GM23338 (cell line): ENCODE measurements at regions not wholly inside any gene's neighbourhood (a gene's known extent, or its start where the extent isn't known, plus 50 kb on each side); places are given as distances from the start of the nearest gene placed in this dataset.

Experiments
- ATAC-seq: fragments of 200-7000 bp; cut with Tn5 transposase; 3 replicates; pipeline ENCODE4 v1.9.1; 2020
- DNase-seq: peaks from one replicate; pipeline ENCODE4 v3.0.0-alpha.2; 2015; ENCODE audit warnings: low spot score
- H2AFZ ChIP-seq: fragments of 200-600 bp; sonication (generic); 2 replicates; pipeline ENCODE4 v1.8.0; 2016; ENCODE audit warnings: antibody characterized with exemption, mild to moderate bottlenecking, moderate library complexity
- H3F3A ChIP-seq: fragments of 200-600 bp; sonication (generic); replicated peaks from 2 replicates; pipeline ENCODE4 v1.8.0; 2017; ENCODE audit warnings: antibody characterized with exemption, mixed run types, low read depth
- H3K27ac ChIP-seq: fragments of 200-600 bp; sonication (generic); 2 replicates; pipeline ENCODE4 v1.6.1; 2016; ENCODE audit warnings: low read depth
- H3K27me3 ChIP-seq: fragments of 200-600 bp; sonication (generic); 2 replicates; pipeline ENCODE4 v1.8.0; 2016; ENCODE audit warnings: mild to moderate bottlenecking, mixed run types, moderate library complexity; ENCODE audit not compliant: insufficient read depth
- H3K36me3 ChIP-seq: fragments of 200-600 bp; sonication (generic); 2 replicates; pipeline ENCODE4 v1.8.0; 2016; ENCODE audit warnings: mild to moderate bottlenecking; ENCODE audit not compliant: insufficient read depth
- H3K4me1 ChIP-seq: fragments of 200-600 bp; sonication (generic); 2 replicates; pipeline ENCODE4 v1.8.0; 2016; ENCODE audit warnings: mild to moderate bottlenecking, moderate library complexity; ENCODE audit not compliant: insufficient read depth
- H3K4me2 ChIP-seq: fragments of 200-600 bp; sonication (generic); 2 replicates; pipeline ENCODE4 v1.7.1; 2017; ENCODE audit warnings: mixed run types
- H3K4me3 ChIP-seq: fragments of 200-600 bp; sonication (generic); 2 replicates; pipeline ENCODE4 v1.6.1; 2016; ENCODE audit warnings: mixed run types
- H3K79me2 ChIP-seq: fragments of 200-600 bp; sonication (generic); replicated peaks from 2 replicates; pipeline ENCODE4 v1.8.0; 2017; ENCODE audit warnings: mild to moderate bottlenecking; ENCODE audit not compliant: insufficient read depth
- H3K9me2 ChIP-seq: fragments of 200-600 bp; sonication (generic); 2 replicates; pipeline ENCODE4 v1.8.0; 2017; ENCODE audit not compliant: insufficient read depth
- H4K20me1 ChIP-seq: fragments of 200-600 bp; sonication (generic); replicated peaks from 2 replicates; pipeline ENCODE4 v1.8.0; 2017; ENCODE audit warnings: mild to moderate bottlenecking; ENCODE audit not compliant: insufficient read depth
- H3K27ac Mint-ChIP-seq: 2 replicates; pipeline ENCODE4 v1.8.0; 2020; ENCODE audit warnings: inconsistent platforms, mild to moderate bottlenecking, moderate library complexity, mixed read lengths
- H3K27me3 Mint-ChIP-seq: 3 replicates; pipeline ENCODE4 v1.8.0; 2022; ENCODE audit warnings: low read depth, mild to moderate bottlenecking, moderate library complexity, mixed read lengths, inconsistent platforms; ENCODE audit not compliant: insufficient read depth, poor library complexity
- H3K36me3 Mint-ChIP-seq: 3 replicates; pipeline ENCODE4 v1.8.0; 2021; ENCODE audit warnings: low read depth, mild to moderate bottlenecking, inconsistent platforms, moderate library complexity, mixed read lengths
- H3K4me1 Mint-ChIP-seq: 3 replicates; pipeline ENCODE4 v1.8.0; 2020; ENCODE audit warnings: mild to moderate bottlenecking, inconsistent platforms, mixed read lengths
- H3K4me3 Mint-ChIP-seq: 3 replicates; pipeline ENCODE4 v1.8.0; 2021; ENCODE audit warnings: moderate library complexity, mild to moderate bottlenecking, inconsistent platforms, mixed read lengths
- H3K9me3 Mint-ChIP-seq: 3 replicates; pipeline ENCODE4 v1.8.0; 2020; ENCODE audit warnings: moderate library complexity, mild to moderate bottlenecking, inconsistent platforms, mixed read lengths
- CREB1 ChIP-seq: fragments of 250-450 bp; sonication (Bioruptor Pico); IDR thresholded peaks from 2 replicates; pipeline ENCODE4 v1.5.0; 2020; ENCODE audit warnings: low read depth, mild to moderate bottlenecking, moderate library complexity
- ETS1 ChIP-seq: IDR thresholded peaks from 2 replicates; pipeline ENCODE4 v1.6.1; 2016; ENCODE audit warnings: antibody characterized with exemption
- EZH2 ChIP-seq: fragments of 200-600 bp; sonication (generic); IDR thresholded peaks from one replicate; pipeline ENCODE4 v1.8.0; 2017; ENCODE audit warnings: antibody characterized with exemption, mild to moderate bottlenecking, low read depth; ENCODE audit not compliant: unreplicated experiment
- EZH2phosphoT487 ChIP-seq: fragments of 200-600 bp; sonication (generic); IDR thresholded peaks from one replicate; pipeline ENCODE4 v1.8.1; 2018; ENCODE audit warnings: antibody characterized with exemption; ENCODE audit not compliant: unreplicated experiment
- JUNB ChIP-seq: IDR thresholded peaks from one replicate; pipeline ENCODE4 v1.6.1; 2016; ENCODE audit warnings: antibody characterized with exemption; ENCODE audit not compliant: unreplicated experiment
- NANOG ChIP-seq: IDR thresholded peaks from 2 replicates; pipeline ENCODE4 v1.6.1; 2016; ENCODE audit warnings: antibody characterized with exemption, borderline replicate concordance
- STAT1 ChIP-seq: IDR thresholded peaks from one replicate; pipeline ENCODE4 v1.6.1; 2016; ENCODE audit warnings: antibody characterized with exemption; ENCODE audit not compliant: unreplicated experiment
- ZNF114 ChIP-seq: fragments of 250-450 bp; sonication (Bioruptor Pico); IDR thresholded peaks from 2 replicates; pipeline ENCODE4 v1.5.0; 2020; ENCODE audit warnings: mild to moderate bottlenecking, moderate library complexity
- ZNF331 ChIP-seq: fragments of 250-450 bp; sonication (Bioruptor Pico); IDR thresholded peaks from 2 replicates; pipeline ENCODE4 v1.5.0; 2020; ENCODE audit warnings: low read depth, mild to moderate bottlenecking, moderate library complexity
- TF ChIP-seq, protein P1 (sequence below): IDR thresholded peaks from one replicate; pipeline ENCODE4 v1.6.1; 2018; ENCODE audit warnings: antibody characterized with exemption; ENCODE audit not compliant: unreplicated experiment
- TF ChIP-seq, protein P2 (sequence below), 2 experiments: fragments of 200-600 bp in 1 of 2; sonication (generic) in 1 of 2; conservative IDR thresholded peaks; 2 replicates each; pipeline versions ENCODE4 v1.5.1 to v1.6.1; 2016 to 2017; ENCODE audit warnings: antibody characterized with exemption in 2 of 2, low read depth in 2 of 2, mild to moderate bottlenecking in 2 of 2, moderate library complexity in 1 of 2

DNA sequence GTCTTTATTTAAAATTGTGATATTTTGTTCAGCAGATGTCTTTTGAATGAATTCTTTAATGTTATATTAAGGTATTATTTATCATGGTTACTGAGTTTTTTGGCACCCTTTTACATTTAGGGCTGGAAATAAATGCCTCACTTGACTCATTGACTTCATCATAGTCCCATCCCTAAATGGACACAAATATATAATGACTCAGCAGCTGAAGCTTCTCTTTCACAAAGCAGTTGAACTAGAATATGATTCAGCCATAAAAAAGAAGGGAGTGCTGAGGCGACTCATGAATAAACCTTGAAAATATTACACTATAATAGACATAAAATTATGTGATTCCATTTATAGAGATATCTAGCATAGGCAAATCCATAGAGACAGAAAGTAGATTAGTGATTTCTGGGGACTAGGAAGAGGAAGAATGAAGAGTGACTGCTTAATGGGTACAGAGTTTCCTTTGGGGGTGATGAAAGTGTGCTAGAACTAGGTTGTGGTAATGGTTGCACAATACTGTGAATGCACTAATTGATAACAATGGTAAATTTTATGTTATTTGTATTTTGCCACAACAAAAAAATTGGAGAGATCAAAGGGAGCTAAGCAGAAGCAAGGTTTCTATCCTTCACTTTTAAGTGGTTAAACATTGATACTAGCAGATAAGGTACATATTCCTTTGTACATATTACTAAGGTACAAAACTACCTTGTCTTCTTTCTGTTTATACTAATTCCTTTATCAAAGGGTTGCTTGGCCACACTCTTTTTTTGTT lies 449.6 kb downstream of the NTRK2 start:
- no peak overlapping the region for H2AFZ ChIP-seq
- 0 out of 2 replicates have a peak, but pooled peaks cover under 1% of the 10 kb centered on the region for H3K4me1 ChIP-seq
- H3F3A ChIP-seq, result no peaks in the 10 kb centered on the region
- Mint-ChIP-seq H3K36me3 (no peaks in the 10 kb centered on the region), H3K9me3 (0 out of 3 replicates have a peak, but pooled peaks cover 3% of the 10 kb centered on the region), H3K27ac (no peak overlapping the region), H3K27me3 (no peaks in the 10 kb centered on the region), H3K4me3 (no peak overlapping the region), H3K4me1 (0 out of 3 replicates have a peak, but pooled peaks cover under 1% of the 10 kb centered on the region)
- H3K27ac ChIP-seq, result no peak overlapping the region
- no peak overlapping the region for H3K4me3 ChIP-seq
- no peaks in the 10 kb centered on the region for H3K27me3 ChIP-seq
- H3K9me2 ChIP-seq, result no peaks in the 10 kb centered on the region
- ATAC-seq (no peak), DNase-seq (no peak)
- TF ChIP-seq, protein P1, sequence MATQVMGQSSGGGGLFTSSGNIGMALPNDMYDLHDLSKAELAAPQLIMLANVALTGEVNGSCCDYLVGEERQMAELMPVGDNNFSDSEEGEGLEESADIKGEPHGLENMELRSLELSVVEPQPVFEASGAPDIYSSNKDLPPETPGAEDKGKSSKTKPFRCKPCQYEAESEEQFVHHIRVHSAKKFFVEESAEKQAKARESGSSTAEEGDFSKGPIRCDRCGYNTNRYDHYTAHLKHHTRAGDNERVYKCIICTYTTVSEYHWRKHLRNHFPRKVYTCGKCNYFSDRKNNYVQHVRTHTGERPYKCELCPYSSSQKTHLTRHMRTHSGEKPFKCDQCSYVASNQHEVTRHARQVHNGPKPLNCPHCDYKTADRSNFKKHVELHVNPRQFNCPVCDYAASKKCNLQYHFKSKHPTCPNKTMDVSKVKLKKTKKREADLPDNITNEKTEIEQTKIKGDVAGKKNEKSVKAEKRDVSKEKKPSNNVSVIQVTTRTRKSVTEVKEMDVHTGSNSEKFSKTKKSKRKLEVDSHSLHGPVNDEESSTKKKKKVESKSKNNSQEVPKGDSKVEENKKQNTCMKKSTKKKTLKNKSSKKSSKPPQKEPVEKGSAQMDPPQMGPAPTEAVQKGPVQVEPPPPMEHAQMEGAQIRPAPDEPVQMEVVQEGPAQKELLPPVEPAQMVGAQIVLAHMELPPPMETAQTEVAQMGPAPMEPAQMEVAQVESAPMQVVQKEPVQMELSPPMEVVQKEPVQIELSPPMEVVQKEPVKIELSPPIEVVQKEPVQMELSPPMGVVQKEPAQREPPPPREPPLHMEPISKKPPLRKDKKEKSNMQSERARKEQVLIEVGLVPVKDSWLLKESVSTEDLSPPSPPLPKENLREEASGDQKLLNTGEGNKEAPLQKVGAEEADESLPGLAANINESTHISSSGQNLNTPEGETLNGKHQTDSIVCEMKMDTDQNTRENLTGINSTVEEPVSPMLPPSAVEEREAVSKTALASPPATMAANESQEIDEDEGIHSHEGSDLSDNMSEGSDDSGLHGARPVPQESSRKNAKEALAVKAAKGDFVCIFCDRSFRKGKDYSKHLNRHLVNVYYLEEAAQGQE, result no peak
- H3K4me2 ChIP-seq, result no peak overlapping the region
- H4K20me1 ChIP-seq, result no peaks in the 10 kb centered on the region
- H3K79me2 ChIP-seq, result no peaks in the 10 kb centered on the region
- no peaks in the 10 kb centered on the region for H3K36me3 ChIP-seq

GRCh38 chr9:85117831-85118230 lies 448.3 kb downstream of the NTRK2 start:
- no peak for ATAC-seq
- no peaks in the 10 kb centered on the region for H3K4me1 ChIP-seq
- H3K9me2 ChIP-seq, result no peaks in the 10 kb centered on the region
- H3K4me1 Mint-ChIP-seq, result no peaks in the 10 kb centered on the region
- H3K79me2 ChIP-seq, result no peaks in the 10 kb centered on the region
- H3K27ac Mint-ChIP-seq, result no peak overlapping the region
- no peaks in the 10 kb centered on the region for H3K27me3 Mint-ChIP-seq
- no peak overlapping the region for H2AFZ ChIP-seq
- H3K4me3 Mint-ChIP-seq, result no peak overlapping the region
- no peak overlapping the region for H3K27ac ChIP-seq
- no peaks in the 10 kb centered on the region for H3F3A ChIP-seq
- H4K20me1 ChIP-seq, result no peaks in the 10 kb centered on the region
- DNase-seq, result no peak
- no peaks in the 10 kb centered on the region for H3K9me3 Mint-ChIP-seq
- TF ChIP-seq JUNB (no peak), EZH2 (no peak), NANOG (no peak), EZH2phosphoT487 (no peak), ZNF331 (CRISPR knock-in tag) (no peak), ETS1 (no peak), ZNF114 (CRISPR knock-in tag) (no peak), CREB1 (CRISPR knock-in tag) (no peak), STAT1 (no peak)
- TF ChIP-seq, protein P2, sequence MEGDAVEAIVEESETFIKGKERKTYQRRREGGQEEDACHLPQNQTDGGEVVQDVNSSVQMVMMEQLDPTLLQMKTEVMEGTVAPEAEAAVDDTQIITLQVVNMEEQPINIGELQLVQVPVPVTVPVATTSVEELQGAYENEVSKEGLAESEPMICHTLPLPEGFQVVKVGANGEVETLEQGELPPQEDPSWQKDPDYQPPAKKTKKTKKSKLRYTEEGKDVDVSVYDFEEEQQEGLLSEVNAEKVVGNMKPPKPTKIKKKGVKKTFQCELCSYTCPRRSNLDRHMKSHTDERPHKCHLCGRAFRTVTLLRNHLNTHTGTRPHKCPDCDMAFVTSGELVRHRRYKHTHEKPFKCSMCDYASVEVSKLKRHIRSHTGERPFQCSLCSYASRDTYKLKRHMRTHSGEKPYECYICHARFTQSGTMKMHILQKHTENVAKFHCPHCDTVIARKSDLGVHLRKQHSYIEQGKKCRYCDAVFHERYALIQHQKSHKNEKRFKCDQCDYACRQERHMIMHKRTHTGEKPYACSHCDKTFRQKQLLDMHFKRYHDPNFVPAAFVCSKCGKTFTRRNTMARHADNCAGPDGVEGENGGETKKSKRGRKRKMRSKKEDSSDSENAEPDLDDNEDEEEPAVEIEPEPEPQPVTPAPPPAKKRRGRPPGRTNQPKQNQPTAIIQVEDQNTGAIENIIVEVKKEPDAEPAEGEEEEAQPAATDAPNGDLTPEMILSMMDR (conservative IDR thresholded peaks at IDR 0.05; ENCODE audit: low read depth in 2 of 2), result no peak
- H3K36me3 ChIP-seq, result no peaks in the 10 kb centered on the region
- no peak overlapping the region for H3K4me3 ChIP-seq
- no peaks in the 10 kb centered on the region for H3K27me3 ChIP-seq
- H3K4me2 ChIP-seq, result no peak overlapping the region
- no peaks in the 10 kb centered on the region for H3K36me3 Mint-ChIP-seq
